ENCODE measurements at regions not wholly inside any gene's neighbourhood (a gene's known extent, or its start where the extent isn't known, plus 50 kb on each side); places are given as distances from the start of the nearest gene placed in this dataset.
A peak's percentile ranks its signal among the peaks of the same experiment; 100 is the strongest.

DNA sequence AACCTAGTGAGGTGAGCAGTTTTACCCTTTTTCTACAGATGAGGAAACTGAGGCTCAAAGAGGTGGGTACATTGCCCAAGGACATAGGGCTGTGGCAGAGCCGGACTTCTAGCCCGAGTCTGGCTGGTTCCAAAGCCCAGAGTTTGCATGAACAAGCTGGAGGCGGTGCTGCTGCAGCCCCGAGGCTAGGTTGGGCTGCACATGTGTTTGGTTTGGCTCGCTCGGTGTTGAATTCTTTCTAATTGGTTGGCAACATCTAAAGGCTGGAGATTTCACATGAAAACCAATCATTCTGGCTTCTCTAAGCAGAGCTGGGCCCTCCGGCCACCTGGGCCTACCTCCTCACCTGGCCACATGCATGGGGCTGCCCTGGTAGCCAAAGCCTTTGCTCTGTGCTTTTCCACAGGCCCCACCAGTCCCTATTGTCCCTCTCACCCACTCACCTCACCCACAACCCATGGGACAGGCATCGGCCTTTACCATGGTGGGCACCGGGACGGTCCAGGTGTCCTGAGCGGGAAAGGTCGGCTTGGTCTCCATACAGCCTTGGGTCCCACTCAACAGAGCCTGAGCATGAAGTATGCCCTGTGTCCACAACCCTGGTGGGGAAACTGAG is 262.3 kb downstream of the NSG2 start:
- Mint-ChIP-seq H3K27me3 (ENCODE audit: low read depth) (peaks cover 51% of the 10 kb centered on the region), H3K27ac (no peak overlapping the region), H3K9me3 (no peaks in the 10 kb centered on the region), H3K4me3 (no peak overlapping the region), H3K36me3 (ENCODE audit: low read depth) (no peaks in the 10 kb centered on the region), H3K4me1 (peaks cover 9% of the 10 kb centered on the region)
- no peak for TF ChIP-seq CTCF (IDR thresholded peaks at IDR 0.05; ENCODE audit: unreplicated experiment in 3 of 3)

DNA sequence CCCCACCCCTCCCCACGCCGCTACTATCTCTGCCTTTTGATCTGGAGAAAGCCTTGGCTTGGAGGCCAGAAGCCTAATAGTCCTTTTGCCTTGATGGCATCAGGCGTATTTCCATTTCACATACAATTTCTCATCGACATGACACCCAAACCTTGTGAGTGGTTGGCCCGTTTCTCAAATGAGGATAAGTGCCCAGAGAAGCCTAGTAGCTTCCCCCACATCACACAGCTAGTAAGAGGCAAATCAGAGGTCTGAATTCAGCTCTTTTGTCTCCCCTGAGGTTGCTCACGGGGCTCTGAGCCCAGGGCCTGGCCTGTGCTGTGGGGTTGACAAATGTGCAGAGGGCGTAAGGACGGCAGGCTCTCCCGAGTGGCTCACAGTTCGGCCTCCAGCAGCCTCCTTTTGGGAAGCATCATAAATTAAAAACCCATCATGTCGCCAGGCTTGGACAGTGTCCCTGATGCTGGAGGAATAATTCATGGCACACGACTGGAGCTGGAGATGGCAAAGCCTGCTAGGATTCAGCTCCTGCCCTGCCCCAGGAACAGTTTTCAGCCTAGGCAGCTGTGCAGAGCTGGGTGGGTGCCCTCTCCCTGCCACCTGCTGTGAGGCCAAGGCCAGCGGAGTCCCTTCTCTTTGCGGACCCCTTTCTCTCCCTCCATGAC is 263.8 kb downstream of the NSG2 start:
- H3K9me3 Mint-ChIP-seq: no peaks in the 10 kb centered on the region
- peaks cover 59% of the 10 kb centered on the region for H3K27me3 Mint-ChIP-seq (ENCODE audit: low read depth)
- no peak for TF ChIP-seq CTCF (IDR thresholded peaks at IDR 0.05; ENCODE audit: unreplicated experiment in 3 of 3)
- no peak overlapping the region for H3K27ac Mint-ChIP-seq
- peak overlapping the region in 1 of 3 experiments; percentile 11 for H3K4me3 Mint-ChIP-seq
- H3K4me1 Mint-ChIP-seq: peaks cover 9% of the 10 kb centered on the region
- no peaks in the 10 kb centered on the region for H3K36me3 Mint-ChIP-seq (ENCODE audit: low read depth)

GRCh38 chr5:174310243-174310642 is 264.7 kb downstream of the NSG2 start:
- no peak for TF ChIP-seq CTCF (IDR thresholded peaks at IDR 0.05; ENCODE audit: unreplicated experiment in 3 of 3)

DNA sequence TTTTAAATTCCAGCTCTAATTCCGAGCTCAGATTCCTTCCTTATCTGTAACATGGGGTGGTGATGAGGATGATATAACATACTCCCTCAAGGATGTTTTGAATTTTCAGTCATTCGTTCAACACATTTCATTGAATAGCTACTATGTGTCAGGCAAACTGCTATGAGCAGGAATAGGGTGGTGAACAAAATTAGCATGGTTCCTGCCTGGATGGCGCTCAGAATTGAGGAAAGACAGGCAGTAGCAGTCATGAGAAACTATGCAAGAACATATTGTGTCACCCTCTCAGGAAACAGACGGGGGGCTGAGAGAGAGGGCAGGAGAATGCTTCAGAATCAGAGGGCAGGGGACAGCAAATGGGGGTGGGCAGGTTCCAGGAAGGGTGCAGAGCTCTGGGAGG is 265.2 kb downstream of the NSG2 start:
- Mint-ChIP-seq H3K4me3 (peak overlapping the region; percentile 62 to 75 (median 69)), H3K4me1 (peaks cover 9% of the 10 kb centered on the region), H3K27me3 (ENCODE audit: low read depth) (peaks cover 71% of the 10 kb centered on the region), H3K36me3 (ENCODE audit: low read depth) (no peaks in the 10 kb centered on the region), H3K9me3 (no peaks in the 10 kb centered on the region), H3K27ac (peak overlapping the region in 1 of 3 experiments; percentile 50)
- no peak for TF ChIP-seq CTCF (IDR thresholded peaks at IDR 0.05; ENCODE audit: unreplicated experiment in 3 of 3)

More at GRCh38 chr5:174310243-174310642, 264.7 kb downstream of the NSG2 start:
- Mint-ChIP-seq H3K4me1 (peaks cover 9% of the 10 kb centered on the region), H3K27me3 (ENCODE audit: low read depth) (peaks cover 68% of the 10 kb centered on the region), H3K4me3 (no peak overlapping the region), H3K27ac (no peak overlapping the region), H3K36me3 (ENCODE audit: low read depth) (no peaks in the 10 kb centered on the region), H3K9me3 (no peaks in the 10 kb centered on the region)

- peaks cover 72% of the 10 kb centered on the region for H3K27me3 Mint-ChIP-seq (ENCODE audit: low read depth)
- peaks cover 9% of the 10 kb centered on the region for H3K4me1 Mint-ChIP-seq
- no peaks in the 10 kb centered on the region for H3K36me3 Mint-ChIP-seq (ENCODE audit: low read depth)
- H3K27ac Mint-ChIP-seq: no peak overlapping the region
- peak overlapping the region; percentile 62 to 75 (median 69) for H3K4me3 Mint-ChIP-seq
- no peaks in the 10 kb centered on the region for H3K9me3 Mint-ChIP-seq
- TF ChIP-seq CTCF (IDR thresholded peaks at IDR 0.05; ENCODE audit: unreplicated experiment in 3 of 3): no peak
Observed at GRCh38 chr5:174311121-174311520, 265.6 kb downstream of the NSG2 start.

All from nephron (organoid).